NCI-H226 (cell line): ENCODE measurements at regions not wholly inside any gene's neighbourhood (a gene's known extent, or its start where the extent isn't known, plus 50 kb on each side); places are given as distances from the start of the nearest gene placed in this dataset.

Experiments used
- DNase-seq: peaks from one replicate; pipeline ENCODE4 v3.0.0-alpha.2; 2015

DNA sequence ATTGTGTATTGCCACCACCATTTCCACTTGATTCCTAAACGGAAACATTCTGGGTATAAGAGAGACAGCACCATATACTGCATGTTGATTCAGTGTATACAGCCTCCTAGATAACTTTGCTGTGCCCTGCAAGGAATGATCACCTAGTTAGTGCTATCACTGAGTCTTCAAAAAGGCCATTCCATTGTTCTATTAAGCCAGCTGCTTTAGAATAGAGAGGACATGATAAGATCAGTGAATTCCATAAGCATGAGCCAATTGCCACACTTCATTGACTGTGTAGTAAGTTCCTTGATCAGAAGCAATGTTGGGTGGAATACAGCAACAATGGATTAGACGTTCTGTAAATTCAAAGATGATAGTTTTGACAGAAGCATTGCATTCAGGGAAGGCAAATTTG is 1047.3 kb downstream of the PCDH18 start:
- no peak for DNase-seq

- no peak for DNase-seq
Observed at GRCh38 chr4:136476753-136477152, 1055.5 kb downstream of the PCDH18 start.

DNA sequence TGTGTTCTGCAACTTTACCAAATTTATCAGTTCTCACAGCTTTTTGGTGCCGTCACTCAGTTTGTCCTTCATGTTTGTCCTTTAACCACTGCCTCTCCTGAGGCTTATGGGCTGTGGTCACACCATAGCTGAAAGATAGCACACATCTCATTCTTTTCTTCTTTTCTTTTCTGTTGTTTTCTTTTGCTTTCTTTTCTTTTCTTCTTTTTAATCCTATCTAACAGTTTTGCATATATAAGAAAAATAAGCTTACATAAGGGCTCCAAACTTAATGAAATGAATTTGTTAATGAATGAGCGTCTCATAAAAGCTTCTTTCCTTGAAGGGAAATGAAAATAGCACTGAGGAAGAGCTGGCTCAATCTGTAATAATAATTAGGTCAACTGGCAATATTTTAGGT is 1061.2 kb downstream of the PCDH18 start:
- DNase-seq: no peak

- no peak for DNase-seq
Observed at GRCh38 chr4:136465691-136466090, 1066.6 kb downstream of the PCDH18 start.

- DNase-seq: no peak
Observed at GRCh38 chr4:136463941-136464340, 1068.4 kb downstream of the PCDH18 start.

DNA sequence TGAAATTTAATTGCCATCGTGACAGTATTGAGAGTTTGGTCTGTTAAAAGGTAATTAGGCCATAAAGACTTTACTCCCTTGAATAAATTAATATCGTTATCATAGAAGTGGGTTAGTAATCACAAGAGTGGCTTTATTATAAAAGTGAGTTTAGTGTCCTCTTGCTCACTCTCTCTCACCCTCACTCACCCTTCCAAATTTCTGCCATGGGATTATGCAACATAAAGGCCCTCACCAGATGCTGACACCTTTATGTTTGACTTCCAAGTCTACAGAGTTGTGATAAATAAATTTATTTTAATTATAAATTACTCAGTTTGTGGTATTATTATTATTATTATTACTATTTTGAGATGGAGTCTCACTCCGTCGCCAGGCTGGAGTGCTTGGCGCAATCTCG is 1070.8 kb downstream of the PCDH18 start:
- no peak for DNase-seq

GRCh38 chr4:136458326-136458725 is 1074.0 kb downstream of the PCDH18 start:
- no peak for DNase-seq

DNA sequence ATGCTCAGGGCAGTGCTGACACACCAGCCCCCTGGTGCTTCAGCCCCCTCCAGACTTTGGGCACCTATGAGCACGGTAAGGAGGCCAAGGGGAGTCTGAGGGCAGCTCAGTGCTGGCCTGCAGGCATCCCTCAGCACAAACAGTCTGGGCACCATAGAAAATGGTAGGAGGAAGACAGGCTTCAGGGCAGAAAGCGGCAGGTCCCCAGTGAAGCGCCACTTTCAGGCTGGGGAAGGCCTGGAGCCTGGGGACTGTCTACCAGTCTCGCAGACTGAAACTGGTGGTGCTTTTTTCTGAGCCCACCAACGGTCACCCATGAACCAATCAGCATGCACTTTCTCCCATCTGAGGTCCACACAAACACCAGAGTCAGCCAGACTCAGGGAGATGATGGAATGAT is 1074.7 kb downstream of the PCDH18 start:
- DNase-seq: no peak

GRCh38 chr4:136457004-136457403 is 1075.3 kb downstream of the PCDH18 start:
- no peak for DNase-seq

GRCh38 chr4:136443006-136443405 is 1089.3 kb downstream of the PCDH18 start:
- no peak for DNase-seq

DNA sequence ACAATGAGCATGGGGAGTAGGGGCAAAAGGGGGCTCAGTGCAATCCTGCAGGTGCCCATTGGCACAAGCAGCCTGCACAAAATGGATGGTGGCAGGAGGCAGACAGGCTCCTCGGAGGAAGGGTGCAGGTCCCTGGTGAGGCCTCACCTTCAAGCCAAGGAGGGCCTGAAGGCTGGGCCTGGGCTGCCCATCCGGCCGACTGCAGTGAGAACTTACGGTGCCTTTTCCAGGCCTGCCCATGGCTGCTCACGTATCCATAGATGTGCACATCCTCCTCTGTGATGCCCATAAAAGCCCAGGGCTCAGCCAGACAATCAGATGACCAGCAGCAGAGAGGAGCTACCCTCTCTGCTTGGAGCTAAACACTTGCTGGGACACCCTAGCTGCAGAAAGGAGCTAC is 1089.8 kb downstream of the PCDH18 start:
- no peak for DNase-seq

- no peak for DNase-seq
Observed at GRCh38 chr4:136441629-136442282, 1090.5 kb downstream of the PCDH18 start.

DNA sequence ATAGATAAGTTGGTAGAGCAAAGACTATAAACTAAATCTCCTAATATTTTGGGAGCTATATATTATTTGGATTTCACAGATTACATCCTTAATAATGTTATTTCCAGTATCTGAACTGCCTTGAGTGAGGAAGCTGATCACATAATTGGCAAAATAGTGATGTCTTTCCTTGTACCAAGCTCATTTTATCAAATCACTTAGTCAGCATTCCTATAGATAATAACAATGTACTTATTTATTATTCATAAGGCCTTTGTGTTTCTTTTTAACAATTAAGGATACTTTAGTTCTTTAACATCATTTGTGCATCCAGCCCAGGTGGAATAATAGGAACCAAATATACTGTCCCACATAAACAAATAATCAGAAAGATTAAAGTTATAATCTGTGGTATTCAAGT is 1093.6 kb downstream of the PCDH18 start:
- DNase-seq: no peak

- no peak for DNase-seq
Observed at GRCh38 chr4:136424052-136424451, 1108.2 kb downstream of the PCDH18 start.

DNA sequence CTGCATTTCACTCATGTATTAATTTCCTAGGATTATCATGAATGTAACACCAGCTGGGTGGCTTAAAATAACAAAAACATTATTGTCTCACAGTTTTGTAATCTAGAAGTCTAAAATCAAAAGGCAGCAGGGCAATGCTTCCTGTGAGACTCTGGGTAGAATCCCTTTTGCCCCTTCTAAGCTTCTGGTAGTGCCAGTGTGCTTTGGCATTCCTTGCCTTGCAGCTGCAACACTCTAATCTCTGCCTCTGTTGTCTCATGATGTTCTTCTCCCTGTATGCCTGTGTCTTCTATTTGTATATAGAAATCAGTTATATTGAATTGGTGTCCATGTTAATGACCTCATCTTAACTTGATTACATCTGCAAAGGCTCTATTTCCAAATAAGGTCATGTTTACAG is 1117.3 kb downstream of the PCDH18 start:
- no peak for DNase-seq

GRCh38 chr4:136412708-136413107 is 1119.6 kb downstream of the PCDH18 start:
- DNase-seq: peak; percentile 36

GRCh38 chr4:136400829-136401228 is 1131.5 kb downstream of the PCDH18 start:
- DNase-seq: no peak

GRCh38 chr4:136395212-136395722 is 1137.0 kb downstream of the PCDH18 start:
- DNase-seq: no peak

GRCh38 chr4:136392576-136392975 is 1139.7 kb downstream of the PCDH18 start:
- DNase-seq: peak; percentile 41

GRCh38 chr4:136390824-136391223 is 1141.5 kb downstream of the PCDH18 start:
- no peak for DNase-seq

DNA sequence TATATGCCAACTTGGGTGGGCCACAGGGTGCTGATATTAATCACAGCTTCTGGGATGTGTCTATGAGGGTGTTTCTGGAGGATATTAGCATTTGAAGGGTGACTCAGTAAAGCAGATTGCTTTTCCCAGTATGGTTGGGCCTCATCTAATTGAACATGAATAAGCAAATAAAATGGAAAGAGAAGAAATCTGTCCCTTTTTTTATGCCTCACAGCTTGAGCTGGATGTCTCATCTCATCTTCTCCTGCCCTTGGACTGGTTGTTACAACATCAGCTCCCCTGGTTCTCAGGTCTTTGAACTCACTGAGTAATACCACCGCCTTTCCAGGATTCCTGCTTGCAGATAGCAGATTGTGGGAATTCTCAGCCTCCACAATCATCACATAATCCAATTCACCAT is 1149.2 kb downstream of the PCDH18 start:
- peak; percentile 72 for DNase-seq

DNA sequence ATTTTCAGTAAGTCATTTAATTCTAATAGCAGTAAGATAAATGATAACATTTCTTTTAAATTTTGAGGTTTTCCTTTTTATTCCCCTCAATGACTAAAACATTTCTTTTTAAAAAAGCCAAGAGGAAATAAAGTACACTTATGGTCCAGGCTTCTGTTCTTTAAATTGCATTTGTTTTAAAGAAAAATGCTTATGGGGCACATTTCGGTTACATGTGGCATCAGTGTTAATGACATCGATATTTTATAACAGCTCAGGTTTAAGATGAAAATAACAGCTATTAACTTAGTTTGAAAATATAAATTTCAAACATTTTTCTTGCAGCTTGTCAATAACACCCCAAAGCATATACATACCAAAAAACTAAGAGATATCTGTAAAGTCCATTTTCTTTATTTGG is 1161.1 kb downstream of the PCDH18 start:
- no peak for DNase-seq

DNA sequence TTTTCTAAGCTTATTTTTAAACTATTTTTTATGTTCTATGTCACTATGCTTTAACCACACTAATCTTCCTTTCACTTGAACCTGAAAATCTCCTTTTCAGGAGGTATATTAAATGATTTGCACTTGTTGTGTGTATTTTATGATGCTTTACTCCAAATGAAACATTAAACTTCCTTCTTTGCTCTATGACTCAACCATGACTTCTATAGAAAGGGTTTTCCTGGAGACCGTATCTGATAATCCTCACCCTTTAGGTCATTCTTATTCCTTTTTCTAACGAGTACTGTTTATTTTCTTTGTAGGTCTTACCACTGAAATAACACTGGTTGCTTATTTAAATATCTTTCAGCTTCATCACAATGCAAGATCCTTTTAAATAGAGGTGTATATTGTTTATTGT is 1163.2 kb downstream of the PCDH18 start:
- peak; percentile 1 for DNase-seq

DNA sequence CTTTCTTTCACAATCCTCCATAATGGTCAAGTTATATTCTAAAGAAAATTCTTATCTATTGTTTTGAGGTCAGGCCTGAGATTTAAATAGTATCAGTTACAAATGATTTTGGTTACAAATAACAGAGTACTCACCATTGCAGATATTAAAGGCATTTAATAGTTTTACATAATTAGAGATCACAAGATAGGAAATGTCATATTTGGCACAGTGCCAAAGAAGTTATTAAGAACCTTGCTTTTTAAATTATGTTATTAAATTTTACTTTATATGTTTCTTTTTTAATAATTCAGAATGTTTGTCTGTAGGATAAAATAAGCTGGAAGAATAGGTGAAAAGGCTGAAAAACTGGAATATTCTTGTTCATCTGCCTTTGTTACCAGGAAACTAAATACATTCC is 1174.7 kb downstream of the PCDH18 start:
- no peak for DNase-seq

GRCh38 chr4:136355970-136356369 is 1176.3 kb downstream of the PCDH18 start:
- DNase-seq: no peak
